Activated T-cell treated with anti-CD3 and anti-CD28 coated beads, Interleukin-2, amount 50 U/mL, for 24 hours (primary cell): ENCODE measurements at regions not wholly inside any gene's neighbourhood (a gene's known extent, or its start where the extent isn't known, plus 50 kb on each side); places are given as distances from the start of the nearest gene placed in this dataset.

Source experiments
- DNase-seq: peaks from one replicate; pipeline ENCODE4 v3.0.0-alpha.2; 2020
- H3K27ac Mint-ChIP-seq: 2 replicates; pipeline ENCODE4 v1.8.0; 2020; ENCODE audit warnings: mild to moderate bottlenecking, mixed read lengths
- H3K27me3 Mint-ChIP-seq: 2 replicates; pipeline ENCODE4 v1.8.0; 2020; ENCODE audit warnings: mixed read lengths
- H3K36me3 Mint-ChIP-seq: 2 replicates; pipeline ENCODE4 v1.8.0; 2020; ENCODE audit warnings: low read depth, mixed read lengths
- H3K4me1 Mint-ChIP-seq: 2 replicates; pipeline ENCODE4 v1.8.0; 2020; ENCODE audit warnings: low read depth, mixed read lengths
- H3K4me3 Mint-ChIP-seq: 2 replicates; pipeline ENCODE4 v1.8.0; 2020; ENCODE audit warnings: mild to moderate bottlenecking, moderate library complexity, mixed read lengths
- H3K9me3 Mint-ChIP-seq: 2 replicates; pipeline ENCODE4 v1.8.0; 2020; ENCODE audit warnings: mixed read lengths

DNA sequence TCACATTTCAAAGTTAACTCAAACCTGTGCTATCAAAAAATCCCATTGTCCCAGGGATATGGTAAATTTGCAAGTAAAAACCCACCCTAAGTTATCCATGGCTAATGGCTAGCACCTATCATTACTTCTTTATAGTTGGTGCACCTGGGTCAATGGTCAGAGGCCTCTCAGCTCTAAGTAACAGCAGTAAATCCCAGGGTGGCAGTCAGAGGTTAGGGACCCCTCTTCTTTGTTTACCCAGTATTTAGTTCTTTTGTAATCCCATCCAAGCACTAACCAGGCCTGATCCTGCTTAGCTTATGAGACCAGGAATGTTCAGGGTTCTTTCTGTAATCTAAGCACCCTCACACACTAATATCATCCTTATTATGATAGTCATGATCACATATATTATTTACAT lies 52.1 kb upstream of the WWC1 start:
- DNase-seq = no peak
- H3K9me3 Mint-ChIP-seq = no peaks in the 10 kb centered on the region
- no peak overlapping the region for H3K4me3 Mint-ChIP-seq
- H3K36me3 Mint-ChIP-seq = no peaks in the 10 kb centered on the region
- peaks cover 7% of the 10 kb centered on the region for H3K4me1 Mint-ChIP-seq
- H3K27me3 Mint-ChIP-seq = no peaks in the 10 kb centered on the region
- H3K27ac Mint-ChIP-seq = no peak overlapping the region
